Activated CD4-positive, CD25-positive, alpha-beta regulatory T cell treated with anti-CD3 and anti-CD28 coated beads, Interleukin-2, amount 50 U/mL, for 24 hours (primary cell): ENCODE measurements at regions not wholly inside any gene's neighbourhood (a gene's known extent, or its start where the extent isn't known, plus 50 kb on each side); places are given as distances from the start of the nearest gene placed in this dataset.

Experiments
- ATAC-seq, 2 donors: fragments of 150-1000 bp; cut with Tn5 transposase; one replicate each; pipeline ENCODE4 v1.10.0; 2021; ENCODE audit warnings: mild to moderate bottlenecking in 1 of 2, moderate library complexity in 1 of 2

GRCh38 chr3:127049393-127049792 is 66.5 kb downstream of the PLXNA1 start:
- no peak for ATAC-seq

DNA sequence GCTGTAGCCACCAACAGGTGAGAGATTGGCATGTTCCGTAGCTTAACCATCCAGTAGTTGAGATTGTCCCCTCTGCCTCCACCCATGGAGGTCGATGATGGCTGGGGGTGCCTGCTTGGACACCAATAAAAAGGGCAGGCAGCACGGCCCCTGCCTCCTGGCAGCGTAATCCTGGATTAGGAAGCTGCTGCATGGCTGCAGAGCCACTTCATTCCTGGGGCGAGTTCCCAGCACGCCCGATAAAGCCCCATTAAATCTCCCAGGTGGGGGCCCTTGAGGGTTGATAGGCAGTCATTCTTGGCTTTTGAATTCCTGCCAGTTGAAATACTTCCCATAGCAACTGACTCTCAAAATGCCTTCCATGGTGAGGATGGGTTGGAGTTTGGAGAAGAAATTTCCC is 67.8 kb downstream of the PLXNA1 start:
- no peak for ATAC-seq

- no peak for ATAC-seq
Measured at GRCh38 chr3:127052121-127052561, 69.2 kb downstream of the PLXNA1 start.

GRCh38 chr3:127053026-127053425 is 70.1 kb downstream of the PLXNA1 start:
- ATAC-seq = no peak

DNA sequence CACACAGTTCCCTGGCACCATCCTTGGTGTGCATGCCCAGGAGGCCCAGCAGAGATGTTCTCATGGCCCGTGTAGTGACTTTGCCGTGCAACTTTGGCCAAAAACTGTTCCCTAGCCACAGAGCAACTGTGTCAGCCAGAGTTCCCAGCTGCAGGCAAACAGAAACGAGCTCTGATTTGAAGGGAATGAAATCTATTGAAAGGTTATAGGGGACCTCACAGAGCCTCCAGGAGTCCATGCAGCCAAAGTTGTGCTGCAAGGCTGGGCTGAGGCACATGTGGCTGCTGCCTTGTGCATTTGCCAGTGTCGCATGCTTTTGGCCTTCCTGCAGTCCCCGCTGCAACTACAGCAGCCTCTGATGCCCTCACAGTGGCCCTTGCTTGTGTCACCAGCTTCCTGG is 70.5 kb downstream of the PLXNA1 start:
- no peak for ATAC-seq

DNA sequence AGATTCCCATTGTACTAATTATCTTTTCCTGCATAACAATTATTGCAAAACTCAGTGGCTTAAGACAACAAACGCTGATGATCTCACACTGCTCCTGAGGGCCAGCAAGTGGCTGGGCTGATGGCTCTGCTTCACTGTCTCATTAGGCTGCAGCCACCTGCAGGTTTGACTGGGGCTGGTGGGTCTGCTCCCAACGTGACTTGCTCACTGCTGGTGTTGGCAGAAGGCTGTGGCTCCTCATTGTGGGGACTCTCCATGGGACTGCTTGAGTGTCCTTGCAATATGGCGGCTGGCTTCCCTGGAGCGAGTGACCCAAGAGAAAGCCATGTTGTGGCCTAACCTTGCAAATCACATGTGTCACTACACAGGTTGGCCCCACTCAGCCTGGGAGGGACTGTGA is 71.1 kb downstream of the PLXNA1 start:
- ATAC-seq = no peak

GRCh38 chr3:127056281-127056680 is 73.4 kb downstream of the PLXNA1 start:
- no peak for ATAC-seq

DNA sequence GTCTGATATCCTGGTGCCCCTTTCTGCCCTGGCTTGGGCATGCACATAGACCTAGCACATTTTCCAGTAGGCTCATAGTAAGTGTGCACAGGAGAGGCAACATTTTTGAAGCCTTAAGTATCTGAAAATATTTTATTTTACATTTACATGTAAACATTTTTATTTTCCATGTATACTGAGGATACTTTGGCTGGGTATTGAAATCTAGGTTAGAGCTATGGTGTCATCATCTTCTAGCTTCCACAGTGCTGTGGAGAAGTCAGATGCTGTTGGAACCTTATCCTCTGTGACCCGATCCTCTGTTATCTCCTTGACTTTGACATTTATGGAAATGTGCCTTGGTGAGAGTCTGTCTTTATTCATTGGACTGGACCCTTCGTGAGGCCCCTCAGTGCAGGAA is 74.1 kb downstream of the PLXNA1 start:
- no peak for ATAC-seq

- no peak for ATAC-seq
Measured at GRCh38 chr3:127059072-127059471, 76.2 kb downstream of the PLXNA1 start.

- no peak for ATAC-seq
Measured at GRCh38 chr3:127061641-127062040, 78.7 kb downstream of the PLXNA1 start.

- ATAC-seq = no peak
Measured at GRCh38 chr3:127062926-127063325, 80.0 kb downstream of the PLXNA1 start.

DNA sequence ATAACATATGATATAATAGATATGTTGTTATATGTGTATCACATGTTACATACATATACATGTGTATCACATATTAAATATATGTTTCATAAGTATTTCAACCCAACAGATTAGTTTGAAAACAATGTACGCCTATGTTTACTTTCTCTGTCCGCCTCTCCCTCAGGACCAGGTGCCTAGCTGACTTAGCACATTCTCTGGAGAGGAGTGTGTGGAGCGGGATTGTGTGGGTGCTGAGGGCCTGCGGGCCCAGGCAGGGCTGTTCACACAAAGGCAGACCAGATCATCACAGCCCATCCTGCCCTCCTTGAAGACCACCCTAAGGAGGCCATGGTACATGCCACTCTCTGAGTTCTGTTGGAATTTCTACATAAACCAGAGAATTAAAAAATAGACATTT is 81.0 kb downstream of the PLXNA1 start:
- ATAC-seq = no peak

GRCh38 chr3:127064391-127065137 is 81.6 kb downstream of the PLXNA1 start:
- no peak for ATAC-seq

GRCh38 chr3:127065138-127065427 is 82.2 kb downstream of the PLXNA1 start:
- ATAC-seq = no peak

GRCh38 chr3:127065561-127066290 is 82.8 kb downstream of the PLXNA1 start:
- ATAC-seq = no peak

GRCh38 chr3:127066635-127067034 is 83.7 kb downstream of the PLXNA1 start:
- no peak for ATAC-seq

DNA sequence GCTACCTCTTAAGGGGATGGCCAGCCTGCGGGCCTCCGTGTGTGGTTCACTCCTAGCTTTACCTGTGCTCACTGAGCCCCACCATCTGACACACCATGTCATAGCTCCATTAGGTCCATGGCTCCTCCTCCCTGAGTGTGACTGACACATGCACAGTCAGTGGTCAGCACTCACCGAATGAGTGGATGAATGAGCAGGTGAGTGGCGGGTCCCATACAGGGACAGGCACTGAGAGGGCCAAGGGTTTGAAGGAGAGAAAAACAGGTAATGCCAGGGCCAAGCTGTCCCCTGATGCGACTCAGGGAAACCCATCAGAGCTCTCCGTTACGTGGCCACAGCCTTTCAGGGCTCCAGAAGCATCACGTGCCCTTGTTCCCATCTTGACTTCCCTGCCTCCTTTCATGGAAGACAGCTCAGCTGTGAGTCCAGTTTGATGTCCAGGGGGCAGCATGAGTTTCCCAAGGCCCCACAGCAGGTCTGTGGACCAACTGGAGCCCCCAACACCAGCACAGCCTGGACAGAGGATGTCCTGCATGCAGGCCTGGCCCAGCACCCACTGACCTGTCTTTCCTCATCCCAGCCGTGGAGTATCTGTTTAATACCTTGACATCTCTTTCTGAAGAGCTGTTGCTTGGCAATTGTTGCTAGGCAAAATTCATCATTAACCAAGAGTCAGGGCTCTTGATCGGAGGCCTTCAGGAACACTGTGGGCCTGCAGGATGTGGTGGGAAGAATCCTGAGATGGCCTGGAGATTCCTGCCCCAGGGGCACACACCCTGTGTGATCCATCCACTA is 84.4 kb downstream of the PLXNA1 start:
- ATAC-seq = no peak

GRCh38 chr3:127068111-127068810 is 85.3 kb downstream of the PLXNA1 start:
- ATAC-seq = no peak

GRCh38 chr3:127068871-127069270 is 86.0 kb downstream of the PLXNA1 start:
- no peak for ATAC-seq

DNA sequence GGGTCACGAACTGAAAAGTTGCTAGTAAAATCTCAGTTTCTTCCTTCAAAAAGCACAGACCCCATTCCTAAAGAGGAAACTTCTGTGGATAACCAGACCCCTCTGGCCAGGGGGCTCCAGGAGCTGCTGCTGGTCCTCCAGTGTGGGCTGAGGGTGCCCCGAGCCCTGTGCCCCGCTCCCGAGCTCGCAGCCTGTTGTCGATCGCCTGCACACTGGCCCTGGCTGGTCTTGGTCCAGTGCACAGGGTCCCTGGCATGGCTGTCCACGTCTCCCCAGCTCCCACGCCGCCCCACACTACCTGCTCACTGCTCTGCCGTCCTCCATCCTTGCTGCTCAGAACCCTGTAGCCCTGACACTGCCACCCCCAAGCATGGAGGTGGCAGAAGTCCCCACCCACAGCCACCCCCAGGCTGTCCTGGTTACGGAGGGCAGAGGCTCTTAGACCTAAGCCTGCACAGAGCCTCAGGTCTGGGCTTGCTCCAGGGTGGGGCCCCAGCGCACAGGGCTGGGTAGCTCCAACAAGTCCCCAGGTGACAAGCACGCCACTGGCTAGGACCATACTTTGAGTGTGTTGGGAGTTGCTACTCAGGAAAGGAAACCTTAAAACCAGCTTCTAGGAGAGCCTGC is 87.0 kb downstream of the PLXNA1 start:
- no peak for ATAC-seq

DNA sequence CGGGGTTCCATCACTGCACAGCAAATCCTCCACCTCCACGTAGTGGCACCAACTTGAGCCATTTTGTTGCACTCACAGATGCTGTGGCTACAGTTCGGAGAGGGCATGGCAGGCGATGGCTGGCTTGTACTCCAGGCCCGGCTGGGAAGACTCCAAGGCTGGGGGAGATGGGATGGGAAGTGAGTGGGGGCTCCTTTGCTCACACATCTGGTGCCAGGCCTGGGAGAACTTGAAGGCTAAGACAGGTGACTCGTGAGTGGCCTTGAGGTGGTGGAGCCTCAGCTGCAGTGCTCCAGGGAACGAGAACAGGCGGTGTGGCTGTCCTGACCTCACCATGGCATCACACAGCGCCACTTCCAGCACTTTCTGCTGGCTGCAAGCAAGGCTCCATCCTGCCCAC is 87.9 kb downstream of the PLXNA1 start:
- no peak for ATAC-seq

GRCh38 chr3:127071597-127072001 is 88.7 kb downstream of the PLXNA1 start:
- no peak for ATAC-seq
